Urothelium cell line (cell line): ENCODE measurements at regions not wholly inside any gene's neighbourhood (a gene's known extent, or its start where the extent isn't known, plus 50 kb on each side); places are given as distances from the start of the nearest gene placed in this dataset.

Source experiments
- DNase-seq: peaks from one replicate; pipeline ENCODE4 v3.0.0; 2011; ENCODE audit warnings: low spot score, mixed read lengths
- FAIRE-seq: peaks from 2 replicates; lab custom pipeline; 2011; peaks lifted over from hg19 to GRCh38; lab: Jason Lieb, UNC

DNA sequence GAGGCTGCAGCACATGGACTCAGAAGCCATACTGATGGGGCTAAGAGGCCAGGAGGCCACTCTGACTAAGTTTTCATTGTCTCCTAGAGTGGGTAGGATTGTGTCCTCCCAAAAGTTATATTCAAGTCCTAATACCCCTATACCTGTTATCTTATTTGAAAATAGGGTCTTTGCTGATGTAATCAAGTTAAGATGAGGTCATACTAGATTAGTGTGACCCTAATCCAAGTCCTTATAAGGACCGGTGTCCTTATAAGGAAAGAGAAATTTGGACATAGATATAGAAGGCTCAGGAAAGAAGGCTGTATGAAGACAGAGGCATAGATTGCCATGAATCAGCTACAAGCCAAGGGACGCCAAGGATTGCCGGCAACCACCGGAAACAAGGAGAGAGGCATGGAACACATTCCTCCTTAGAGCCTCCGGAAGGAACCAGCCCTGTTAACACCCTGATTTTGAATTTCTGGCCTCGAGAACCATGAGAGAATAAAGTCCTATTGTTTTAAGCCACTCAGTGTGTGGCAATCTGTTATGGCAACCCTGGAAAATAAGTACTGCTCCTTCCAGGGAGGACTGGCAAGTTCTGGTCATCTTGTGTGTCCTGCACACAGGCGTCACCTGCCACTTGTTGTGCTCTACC is 157.0 kb downstream of the EMX2 start:
- FAIRE-seq: no peak

DNA sequence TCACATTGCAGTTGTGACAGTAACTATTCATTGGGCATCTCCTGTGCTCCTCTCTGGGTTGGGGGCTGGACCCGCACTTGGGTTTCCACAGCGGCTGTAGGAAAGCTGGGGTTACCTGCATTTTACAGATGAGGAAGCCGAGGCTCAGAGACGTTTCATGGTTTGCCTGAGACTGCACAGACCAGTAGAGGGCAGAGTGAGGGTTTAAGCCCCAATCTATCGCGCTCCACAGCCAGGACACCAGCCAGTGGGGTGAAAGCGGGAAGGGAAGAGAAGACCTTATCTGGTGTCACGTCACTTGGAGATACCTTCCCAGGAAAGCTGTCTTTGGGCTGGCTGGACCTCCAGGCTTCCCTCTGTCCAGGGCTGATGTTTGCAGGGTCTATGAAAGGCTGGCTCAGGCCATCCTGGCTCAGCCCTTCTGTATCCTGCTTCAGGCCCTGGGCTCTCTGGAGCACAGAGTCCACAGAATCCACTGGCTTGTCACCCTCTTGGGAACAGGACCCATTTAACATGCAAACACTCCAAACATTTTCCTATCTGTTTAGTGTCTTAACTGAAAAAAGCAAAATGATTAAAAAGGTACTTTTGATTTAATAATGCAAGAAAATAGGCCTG is 167.7 kb downstream of the EMX2 start:
- DNase-seq (no peak), FAIRE-seq (no peak)

More for the DNA sequence above, 157.0 kb downstream of the EMX2 start:
- peak; percentile 44 for DNase-seq

DNA sequence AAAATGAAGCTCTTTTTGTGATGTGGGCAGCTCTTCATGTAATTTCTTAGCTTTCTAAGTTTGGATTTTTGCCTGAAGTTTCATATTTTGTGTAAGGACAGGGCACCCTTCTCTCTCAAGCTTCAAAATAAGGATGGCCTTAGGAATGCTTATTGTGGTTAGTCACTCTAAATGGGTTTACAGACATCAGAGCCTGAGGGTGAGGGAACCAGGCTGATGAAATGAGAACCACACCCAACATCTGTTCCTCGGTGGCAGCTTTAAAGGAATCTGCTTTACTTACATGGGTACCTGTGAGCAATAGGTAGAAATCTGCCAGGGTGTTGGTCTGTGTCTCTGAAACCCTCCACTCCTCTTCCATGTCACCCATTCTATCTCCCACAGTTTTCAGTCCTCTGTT is 174.3 kb downstream of the EMX2 start:
- FAIRE-seq: no peak
- no peak for DNase-seq

DNA sequence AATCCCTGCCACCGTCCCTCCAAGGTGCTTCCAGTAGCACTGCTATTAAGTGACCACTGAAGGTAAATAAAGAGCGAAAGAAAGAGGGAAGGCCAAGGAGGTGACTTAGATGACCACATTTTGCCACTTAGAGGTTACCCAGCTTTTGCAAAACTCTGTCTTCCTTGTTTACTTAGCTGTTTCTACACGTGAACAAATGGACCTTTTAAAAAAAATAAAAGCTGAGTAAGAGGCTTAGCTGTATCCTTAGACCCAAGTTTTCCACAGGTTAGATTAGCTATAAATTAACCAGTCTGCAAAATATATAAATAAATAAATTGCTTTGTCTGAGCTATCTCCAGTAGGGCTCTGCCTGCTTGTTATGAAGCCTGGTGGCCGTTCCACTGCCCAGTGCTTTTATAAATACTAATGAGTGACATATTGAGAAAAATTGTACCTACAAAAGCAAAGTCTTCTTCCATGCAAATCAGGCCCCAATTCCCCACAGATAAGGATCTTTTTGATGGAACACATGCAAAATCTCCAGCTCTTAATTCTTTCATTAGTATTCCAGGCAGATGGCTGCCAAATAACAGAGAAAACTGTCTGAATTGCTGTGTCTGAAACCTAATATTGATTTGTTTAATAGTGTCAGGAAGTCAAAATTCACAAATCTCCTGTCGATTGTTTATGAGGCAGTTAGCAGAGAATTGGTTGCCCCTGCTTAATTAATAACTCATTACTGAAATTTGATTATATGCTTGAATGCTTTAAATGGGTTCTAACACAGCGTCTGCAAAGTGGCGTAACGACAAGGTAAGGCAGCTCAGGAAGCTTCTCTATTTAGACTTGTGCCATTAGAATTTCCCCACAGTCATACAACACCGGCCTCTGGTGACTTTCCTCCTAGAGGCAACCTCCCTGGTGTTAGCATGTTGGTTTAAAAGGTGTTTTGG is 176.7 kb downstream of the EMX2 start:
- DNase-seq: no peak
- no peak for FAIRE-seq

DNA sequence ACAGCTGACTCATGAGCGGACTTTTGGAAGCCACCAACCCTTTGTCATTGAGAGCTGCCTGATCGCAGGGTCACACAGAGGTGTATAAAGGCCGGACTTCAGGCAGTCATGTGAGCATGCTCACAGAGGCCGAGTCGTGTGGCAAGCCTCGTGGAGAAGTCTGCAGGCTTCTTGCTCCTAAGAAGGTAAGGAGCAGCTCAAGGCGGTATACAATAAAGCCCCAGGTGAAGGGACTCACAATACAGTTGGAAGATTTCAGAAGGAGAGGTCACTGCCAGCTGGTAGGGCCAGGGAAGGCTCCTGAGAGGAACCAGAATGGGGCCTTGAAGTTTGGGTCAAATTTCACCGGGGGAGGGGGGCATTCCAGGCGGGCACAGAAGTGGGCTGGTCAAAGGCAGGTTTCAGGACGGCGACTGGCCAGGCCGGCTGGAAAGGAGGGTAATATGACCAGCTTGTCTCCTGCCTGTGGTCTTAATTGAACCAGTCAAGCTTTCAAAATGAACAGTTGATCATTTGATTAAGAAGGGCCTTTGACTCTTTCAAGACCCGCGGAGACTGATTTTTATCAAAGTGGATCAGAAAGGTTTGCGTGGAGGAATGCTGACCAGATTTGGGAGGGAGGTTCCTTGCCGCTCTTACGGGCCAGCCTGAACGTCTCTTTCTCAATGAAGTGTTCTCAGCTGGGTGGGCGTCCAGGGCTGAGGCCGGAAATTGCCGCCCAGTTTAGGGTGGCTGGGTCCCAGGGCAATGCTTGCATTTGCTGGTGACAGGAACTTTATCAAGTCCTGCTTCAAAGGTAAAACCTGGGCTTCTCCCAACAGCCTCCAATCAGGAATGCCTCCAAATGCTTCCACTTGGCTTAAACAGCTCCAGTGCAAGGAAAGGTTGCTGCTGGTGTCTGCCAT is 178.6 kb downstream of the EMX2 start:
- FAIRE-seq (no peak), DNase-seq (peak; percentile 21)

DNA sequence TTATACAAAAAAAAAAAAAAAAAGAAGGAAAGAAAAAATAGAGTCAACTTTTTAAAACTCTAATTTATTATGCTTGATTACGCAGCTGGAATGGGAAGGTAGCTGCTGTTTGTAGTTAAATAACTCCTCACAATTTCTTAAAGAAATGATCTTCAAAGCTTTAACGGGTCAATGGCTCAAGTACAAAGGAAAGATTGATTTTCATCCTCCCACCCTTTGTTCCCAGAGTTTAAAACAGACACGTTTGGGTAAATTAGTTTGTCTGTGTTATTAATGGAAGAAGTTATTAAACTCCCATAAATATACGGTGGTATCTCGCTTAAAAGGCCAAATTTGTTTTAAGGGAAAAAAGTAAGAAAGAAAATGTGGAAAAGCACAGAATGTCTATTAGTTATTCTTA is 179.3 kb downstream of the EMX2 start:
- FAIRE-seq (no peak), DNase-seq (no peak)

DNA sequence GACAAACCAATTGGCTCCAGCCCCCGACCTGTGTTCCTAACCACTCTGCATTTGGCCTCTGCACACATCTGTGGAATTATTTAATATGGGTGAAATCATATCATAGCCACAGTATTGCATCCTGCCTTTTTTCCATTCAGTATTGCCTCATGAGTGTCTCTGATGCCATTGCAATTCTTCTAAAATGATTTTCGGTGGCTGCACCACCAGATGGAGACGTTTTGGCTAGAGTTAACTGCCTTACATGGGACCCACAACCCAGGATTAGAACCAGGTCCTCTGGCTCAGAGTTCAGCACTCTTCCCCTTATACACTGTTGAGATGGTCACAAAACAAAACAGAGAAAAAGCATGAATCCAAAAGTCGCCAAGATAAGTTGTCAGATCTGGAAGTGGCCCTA is 180.8 kb downstream of the EMX2 start:
- FAIRE-seq (no peak), DNase-seq (no peak)

DNA sequence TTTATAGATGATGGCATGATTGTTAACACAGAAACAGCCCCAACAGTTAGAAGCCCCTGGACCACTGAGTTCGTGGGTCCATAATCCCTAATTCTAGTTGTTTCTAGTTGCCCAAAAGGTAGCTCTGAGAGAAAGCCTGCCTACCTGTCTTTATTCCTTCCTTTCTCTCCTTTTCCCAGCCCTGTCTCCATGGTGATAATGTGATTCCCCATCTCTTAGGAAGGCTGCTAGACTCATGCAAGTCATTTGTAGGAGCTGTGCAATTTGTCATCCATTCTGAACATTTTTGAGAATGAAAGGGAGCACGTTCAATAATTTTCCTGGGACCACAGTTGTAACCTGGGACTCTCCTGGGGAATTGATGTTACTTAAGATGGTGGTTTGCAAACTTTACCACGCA is 183.4 kb downstream of the EMX2 start:
- FAIRE-seq (no peak), DNase-seq (no peak)

DNA sequence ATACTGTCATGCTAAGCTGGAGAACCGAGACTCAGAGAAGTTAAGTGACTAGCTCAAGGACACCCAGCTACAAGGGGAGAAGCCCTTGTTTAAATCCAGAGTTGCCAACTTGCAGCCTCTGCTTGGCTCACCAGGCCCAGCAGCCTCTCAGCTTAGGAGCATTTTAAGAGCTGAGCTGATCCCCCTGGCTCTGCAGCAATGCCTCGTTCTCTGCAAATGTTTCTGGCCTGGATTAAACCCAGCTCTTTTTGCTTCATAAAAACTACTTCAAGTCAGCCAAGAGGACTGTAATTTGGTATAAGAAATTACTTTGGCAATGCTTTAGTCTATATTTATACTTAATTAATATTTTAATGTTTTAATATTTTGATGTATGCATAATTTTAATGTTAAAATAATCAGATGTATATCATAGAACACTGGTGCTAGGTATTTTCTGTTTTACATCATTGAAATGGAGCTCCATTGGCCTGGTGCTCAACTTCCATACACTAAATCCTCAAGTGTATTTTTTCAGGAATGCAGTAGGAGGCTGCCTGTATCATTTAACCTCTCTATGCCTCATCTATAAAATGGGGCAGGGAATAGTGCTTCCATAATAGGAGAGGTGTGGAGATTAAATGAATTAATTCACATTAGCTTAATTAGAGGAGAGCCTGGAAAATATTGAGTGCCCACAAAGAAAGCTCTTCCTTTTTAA is 184.2 kb downstream of the EMX2 start:
- FAIRE-seq: no peak
- no peak for DNase-seq

DNA sequence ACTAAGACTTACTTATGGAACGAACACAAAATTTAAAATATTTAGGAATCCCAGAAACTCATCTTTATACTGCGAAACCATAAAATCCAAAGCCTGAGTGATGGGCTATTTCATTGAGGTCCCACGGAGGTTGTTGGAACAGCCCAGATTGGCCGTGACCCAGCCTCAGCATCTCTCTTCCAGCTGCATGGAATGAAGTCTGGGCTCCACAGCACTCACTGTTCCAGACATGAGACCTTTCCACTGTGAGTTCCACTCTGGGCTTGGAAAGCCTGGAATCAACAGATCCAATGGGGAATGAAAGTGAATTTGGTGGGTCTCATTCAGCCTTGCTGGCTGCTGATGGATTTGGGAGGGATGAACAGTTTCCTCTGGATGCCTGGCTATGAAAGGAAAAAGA is 184.9 kb downstream of the EMX2 start:
- DNase-seq (no peak), FAIRE-seq (no peak)

DNA sequence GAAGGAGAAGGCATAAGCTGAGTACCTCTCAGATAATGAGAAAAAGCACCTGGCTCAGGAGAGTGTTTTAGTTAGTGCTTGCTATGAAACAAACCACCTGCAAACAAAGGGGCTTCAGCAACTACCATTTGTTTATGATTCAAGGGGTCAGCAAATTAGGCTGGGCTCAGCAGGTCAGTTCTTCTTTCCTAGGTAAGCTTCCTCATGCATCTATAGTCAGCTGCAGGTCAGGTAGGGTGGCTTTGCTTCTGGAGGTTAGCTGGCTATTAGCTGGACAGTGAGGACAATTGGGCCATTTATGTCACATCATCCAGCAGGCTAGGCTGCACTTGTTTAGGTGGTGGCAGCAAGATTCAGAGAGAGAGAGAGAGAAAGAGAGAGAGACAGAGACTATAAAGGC is 185.5 kb downstream of the EMX2 start:
- no peak for FAIRE-seq
- DNase-seq: no peak

DNA sequence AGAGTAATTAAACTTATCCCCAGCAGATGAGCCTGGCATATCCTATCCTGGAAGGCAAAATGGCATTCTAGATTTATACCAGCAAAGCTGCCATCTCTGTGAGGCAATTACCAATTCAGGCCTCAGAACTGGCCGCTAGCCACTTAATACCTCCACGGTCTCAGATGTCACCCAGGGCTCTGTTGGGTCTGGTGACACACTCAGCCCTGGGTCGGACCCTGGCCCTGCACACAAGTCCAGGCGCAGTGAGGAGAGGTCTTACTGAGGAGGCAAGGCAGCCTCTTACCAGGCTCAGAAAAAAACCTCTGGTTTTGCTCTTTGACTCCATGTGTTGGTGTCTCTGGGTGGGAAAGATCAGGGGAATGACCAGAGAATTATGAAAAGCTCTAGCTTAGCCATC is 186.6 kb downstream of the EMX2 start:
- DNase-seq (no peak), FAIRE-seq (no peak)

DNA sequence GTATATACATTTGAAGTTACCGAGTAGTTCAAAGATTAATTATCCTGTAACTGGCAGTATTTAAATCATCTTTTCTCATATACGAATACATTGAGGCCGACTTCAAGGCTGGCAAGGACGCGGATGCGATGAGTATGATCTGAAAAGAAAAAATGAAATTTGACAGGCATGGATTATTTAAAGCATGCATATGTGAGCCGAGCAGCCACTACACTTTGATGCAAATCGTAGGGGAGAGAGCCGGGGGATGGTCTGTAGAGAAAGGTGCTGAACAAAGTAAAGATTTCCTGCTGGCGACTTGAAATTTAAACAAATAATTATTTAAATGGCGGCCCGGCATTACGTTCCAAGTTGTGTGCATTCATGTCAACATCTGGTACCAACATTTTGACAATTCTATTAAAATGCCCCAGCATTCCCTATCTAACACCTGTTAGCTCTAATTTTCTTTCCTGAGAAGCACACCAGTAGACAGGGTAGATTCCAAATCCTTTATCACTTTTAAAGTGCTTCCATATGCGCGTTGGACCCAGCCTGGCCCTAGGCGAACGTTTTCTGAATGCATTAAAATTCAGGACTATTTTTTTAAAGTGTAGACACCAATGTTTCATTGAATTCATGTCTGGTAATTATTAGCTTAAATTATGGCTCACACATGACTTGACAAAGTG is 188.7 kb downstream of the EMX2 start:
- DNase-seq (no peak), FAIRE-seq (no peak)

DNA sequence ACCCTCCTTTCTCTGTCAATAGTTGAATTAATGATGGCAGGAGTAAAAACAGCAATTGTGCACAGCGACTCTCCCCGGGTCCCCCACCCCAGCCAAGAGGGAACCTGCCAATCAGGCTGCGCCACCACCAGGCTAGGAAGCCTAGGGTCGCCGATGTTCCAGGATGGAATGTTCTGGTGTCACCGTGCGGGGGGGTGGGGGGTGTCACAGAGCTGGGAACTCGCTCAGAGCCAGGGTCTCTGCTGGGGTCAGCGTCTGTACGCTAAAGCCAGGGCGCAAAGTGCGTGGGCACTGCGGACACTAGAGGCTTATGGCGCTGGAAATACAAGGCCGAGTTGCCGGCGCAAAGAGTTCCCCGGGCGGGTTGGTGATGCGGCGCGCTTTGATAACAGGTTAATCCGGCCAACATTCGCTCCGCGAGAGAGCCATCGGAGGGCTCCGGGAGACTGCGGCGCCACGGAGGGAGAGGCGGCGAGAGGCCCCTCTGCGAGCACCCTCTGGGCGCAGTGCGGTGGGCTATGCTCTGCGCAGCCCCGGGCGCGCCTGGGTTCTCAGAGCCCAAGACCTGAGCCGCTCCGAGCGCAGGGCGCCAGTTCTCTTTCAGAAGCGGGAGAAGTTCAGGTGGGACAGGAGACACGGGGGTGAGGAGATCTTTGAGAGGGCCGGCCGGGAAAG is 192.3 kb downstream of the EMX2 start:
- no peak for DNase-seq
- no peak for FAIRE-seq

DNA sequence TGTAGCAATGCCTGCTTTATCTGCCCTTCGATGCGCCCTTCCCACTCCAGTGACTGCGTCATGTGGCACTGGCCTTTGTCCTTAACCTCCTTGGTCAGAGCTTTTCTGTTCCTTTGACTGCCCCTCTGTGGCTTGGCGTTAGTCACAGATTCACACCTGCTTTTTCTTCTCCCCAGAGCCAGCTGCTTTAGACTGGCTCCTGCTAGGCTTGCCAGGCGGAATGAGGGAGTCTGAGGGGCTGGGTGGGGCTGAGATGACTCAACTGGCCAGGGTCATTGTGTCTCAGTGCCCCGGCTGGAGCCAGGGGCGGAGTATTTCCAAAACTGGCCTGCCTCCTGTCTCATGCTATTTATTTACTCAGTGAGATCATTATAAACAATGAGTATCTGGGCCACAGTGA is 194.1 kb downstream of the EMX2 start:
- DNase-seq (peak; percentile 44), FAIRE-seq (peak; percentile 37)

DNA sequence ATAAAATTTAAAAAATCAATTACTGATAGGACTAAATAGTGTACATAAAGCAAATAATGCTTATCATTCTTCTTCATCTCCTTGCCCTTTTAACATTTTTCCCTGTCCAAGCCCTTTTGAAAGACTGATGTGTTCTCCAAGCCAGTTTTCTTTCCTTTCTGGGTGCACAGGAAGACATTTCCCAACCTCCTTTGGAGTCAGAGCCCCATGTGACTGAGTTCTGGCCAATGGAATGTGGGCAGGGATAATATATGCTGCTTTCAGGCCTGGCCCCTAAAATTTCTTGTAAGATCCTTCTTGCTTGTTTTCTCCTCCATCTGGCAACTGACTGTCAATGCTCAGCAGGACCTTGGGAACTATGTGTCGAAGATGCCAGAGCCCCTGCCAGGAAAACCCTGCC is 197.5 kb downstream of the EMX2 start:
- DNase-seq: no peak

DNA sequence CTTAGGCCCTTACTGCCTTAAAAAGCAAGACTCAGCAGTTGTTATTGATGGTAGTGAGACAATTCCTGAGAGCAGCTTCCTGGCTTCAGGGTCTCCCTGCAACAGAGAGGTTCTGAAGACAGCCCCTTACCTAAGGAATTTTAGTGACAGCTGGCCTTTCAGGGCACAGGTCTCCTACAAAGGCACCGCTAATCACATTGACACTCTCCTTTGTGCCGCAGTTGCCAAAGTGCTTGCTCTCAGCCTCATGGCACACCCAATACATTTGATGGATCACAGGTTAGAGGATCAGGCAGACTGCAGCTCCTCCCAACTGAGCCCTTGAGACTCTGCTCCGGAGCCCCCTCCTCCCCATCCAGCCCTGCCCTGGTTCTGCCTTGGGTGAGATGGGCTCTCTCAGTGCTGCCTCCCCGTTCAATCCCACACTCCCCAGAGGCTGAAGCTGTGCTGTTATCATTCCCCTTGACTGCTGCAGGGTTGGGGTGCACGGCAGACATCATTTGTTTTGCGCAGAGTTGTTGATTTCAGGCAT is 198.2 kb downstream of the EMX2 start:
- no peak for DNase-seq
- no peak for FAIRE-seq

More for the DNA sequence above, 197.5 kb downstream of the EMX2 start:
- no peak for FAIRE-seq

DNA sequence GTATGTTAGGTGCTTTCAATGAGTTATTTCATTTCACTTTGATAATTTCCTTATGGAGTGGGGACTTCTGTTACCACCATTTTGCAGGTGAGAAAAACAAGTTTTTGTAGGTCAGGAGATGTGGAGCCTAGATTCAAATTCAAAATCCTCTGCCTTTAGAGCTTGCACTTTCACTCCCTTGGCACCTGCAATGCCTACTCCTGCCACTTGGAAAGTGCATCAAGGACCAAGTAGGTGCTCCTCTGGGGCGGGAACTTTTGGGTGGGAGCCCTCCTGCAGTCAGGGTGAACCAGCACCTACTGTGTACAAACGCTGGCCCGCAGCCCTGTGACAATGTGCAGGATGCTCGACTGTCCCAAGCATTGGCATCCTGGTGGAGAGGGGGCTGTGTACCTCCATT is 199.0 kb downstream of the EMX2 start:
- DNase-seq: no peak
- FAIRE-seq: no peak

DNA sequence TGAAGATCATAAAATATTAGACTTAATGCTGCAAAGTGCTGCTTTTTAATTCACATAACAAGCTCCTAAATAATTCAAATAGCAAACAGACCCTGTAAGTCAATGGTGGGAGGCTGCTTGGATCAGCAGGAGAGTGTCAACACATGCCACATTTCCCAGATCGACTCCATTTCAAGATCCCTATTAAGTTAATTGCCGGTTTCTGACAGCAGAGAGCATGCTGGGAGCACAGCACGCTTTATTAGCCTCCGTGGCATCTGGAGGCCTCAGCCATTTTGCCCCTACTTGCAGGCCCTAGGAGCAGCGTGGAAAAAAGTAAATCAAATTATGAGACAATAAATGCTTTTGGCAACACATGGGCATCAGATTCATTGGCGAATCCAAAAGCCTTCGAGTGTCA is 201.0 kb downstream of the EMX2 start:
- FAIRE-seq: no peak
- no peak for DNase-seq
